GM12872 (cell line): ENCODE measurements at regions not wholly inside any gene's neighbourhood (a gene's known extent, or its start where the extent isn't known, plus 50 kb on each side); places are given as distances from the start of the nearest gene placed in this dataset.

ENCODE experiments used
- TF ChIP-seq, protein P1 (sequence below): IDR thresholded peaks from 3 replicates; pipeline ENCODE4 v1.5.1; 2011; ENCODE audit warnings: low read depth, mild to moderate bottlenecking, low read length, moderate library complexity; ENCODE audit not compliant: insufficient read depth

DNA sequence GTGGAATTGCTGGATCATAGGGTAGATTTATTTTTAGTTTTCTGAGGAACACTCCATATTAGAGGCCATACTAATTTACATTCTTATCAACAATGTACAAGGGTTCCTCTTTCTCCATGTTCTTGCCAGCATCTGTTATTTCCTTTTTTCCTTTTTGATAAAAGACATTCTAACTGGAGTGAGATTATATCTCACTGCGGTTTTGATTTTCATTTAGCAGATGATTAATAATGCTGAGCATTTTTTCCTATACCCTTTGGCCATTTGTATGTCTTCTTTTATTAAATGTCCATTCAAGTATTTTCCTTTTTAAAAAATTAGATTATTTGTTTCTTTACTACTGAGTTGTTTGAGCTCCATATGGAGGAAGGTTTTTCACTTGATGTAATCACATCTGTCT lies 1189.5 kb downstream of the ZPLD1 start:
- TF ChIP-seq, protein P1, sequence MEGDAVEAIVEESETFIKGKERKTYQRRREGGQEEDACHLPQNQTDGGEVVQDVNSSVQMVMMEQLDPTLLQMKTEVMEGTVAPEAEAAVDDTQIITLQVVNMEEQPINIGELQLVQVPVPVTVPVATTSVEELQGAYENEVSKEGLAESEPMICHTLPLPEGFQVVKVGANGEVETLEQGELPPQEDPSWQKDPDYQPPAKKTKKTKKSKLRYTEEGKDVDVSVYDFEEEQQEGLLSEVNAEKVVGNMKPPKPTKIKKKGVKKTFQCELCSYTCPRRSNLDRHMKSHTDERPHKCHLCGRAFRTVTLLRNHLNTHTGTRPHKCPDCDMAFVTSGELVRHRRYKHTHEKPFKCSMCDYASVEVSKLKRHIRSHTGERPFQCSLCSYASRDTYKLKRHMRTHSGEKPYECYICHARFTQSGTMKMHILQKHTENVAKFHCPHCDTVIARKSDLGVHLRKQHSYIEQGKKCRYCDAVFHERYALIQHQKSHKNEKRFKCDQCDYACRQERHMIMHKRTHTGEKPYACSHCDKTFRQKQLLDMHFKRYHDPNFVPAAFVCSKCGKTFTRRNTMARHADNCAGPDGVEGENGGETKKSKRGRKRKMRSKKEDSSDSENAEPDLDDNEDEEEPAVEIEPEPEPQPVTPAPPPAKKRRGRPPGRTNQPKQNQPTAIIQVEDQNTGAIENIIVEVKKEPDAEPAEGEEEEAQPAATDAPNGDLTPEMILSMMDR = no peak

DNA sequence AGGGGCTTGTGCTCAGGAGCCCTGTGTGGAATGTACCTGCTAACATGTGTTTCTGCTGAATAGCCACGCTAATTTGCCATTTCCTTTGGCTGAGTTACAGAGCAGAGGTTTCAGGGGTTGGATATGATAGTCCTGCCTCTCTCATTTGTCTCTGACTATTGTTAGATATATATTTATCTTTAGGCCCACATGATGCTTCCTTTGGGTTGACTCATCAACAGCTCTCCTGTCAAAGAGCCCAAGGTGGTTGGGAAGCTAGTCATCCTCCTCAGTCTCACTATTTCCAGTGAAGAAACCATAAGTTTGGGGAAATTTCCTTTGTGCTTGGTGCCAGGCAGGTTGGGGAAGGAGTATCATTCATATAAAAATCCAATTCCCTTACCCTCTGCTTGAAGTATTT lies 1194.6 kb downstream of the ZPLD1 start:
- TF ChIP-seq, protein P1 = no peak

DNA sequence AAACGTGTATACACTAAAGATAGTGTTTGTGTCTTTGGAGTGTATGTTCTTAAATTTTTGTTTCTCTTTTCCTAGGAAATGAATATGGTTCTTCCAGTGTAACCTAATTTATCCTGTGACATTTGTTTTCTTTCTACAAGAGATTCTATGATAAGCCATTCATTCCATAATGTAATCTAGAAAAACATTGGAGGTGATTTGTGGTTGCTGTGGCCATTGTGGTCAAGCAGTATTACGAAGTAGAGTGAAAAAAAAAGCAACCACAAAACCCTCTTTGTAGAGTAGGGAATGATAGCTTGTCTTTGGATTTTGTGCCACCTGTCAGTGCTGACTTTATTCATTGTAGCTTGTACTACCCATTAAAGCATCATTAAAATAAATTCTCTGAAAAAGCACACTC lies 1209.6 kb downstream of the ZPLD1 start:
- TF ChIP-seq, protein P1 = no peak

DNA sequence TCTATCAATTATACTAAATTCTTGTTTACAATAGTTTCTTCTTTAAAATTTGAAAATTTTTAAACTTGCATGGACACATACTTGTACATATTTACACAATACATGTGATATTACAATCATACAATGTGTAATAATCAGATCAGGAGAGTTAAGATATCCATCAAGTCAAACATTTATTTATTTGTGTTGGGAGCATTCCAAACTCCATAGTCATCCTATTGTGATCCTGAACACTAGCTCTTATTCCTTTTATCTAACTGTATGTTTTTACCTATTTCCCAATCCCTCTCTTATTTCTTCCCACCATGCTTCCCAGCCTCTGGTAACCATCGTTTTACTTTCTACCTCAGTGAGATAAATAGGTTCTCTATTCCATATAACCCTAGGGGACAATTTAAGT lies 1219.2 kb downstream of the ZPLD1 start:
- TF ChIP-seq, protein P1 = no peak

DNA sequence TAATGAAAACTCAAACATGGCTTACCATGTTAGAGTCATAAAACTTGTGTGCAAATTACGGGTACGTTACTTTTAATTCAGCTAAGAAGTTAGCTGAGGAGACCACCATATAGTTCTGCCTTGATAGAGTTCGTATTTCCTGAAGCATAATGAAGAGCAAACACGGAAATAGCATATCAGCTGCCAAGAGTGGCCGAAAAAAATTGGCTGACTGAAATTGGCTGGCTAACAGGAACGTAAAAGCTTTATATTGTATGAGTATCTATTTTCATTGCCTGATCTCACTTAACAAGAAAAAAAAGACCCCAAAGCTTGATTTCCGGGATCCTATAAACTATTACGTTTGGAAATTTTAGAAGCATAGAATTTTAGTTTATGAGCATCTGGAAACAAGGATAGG lies 1222.9 kb downstream of the ZPLD1 start:
- TF ChIP-seq, protein P1 = no peak

DNA sequence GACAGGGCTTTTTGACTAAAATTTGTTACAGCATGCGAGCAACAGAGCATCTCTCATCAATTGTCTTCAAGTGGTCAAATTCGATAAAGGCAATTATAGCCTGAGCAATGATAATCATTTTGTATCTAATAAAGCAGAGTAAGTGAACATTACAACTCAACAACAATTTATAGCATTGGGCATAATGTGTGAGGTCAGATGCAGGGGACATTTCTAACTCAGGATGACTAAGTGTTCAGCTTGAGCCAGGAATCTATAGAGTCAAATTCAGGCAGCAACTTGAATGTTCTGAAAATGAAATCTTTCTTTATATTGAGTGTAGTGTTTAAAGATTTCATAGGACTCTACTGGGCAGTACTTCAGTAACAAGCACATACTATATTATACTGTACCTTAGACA lies 1226.0 kb downstream of the ZPLD1 start:
- TF ChIP-seq, protein P1 = no peak

DNA sequence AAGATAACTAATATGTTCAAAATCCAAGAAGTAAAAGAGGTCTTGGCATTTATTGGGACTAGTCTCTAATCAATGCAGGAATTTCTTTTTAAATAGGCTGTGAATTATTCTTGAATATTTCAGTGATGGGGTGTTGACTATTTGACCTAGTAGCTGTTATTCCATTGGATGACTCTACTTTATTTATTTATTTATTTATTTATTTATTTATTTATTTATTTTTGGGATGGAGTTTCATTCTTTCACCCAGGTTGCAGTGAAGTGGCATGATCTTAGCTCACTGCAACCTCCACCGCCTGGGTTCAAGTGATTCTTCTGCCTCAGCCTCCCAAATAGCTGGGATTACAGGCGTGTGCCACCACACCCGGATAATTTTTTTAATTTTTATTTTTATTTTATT lies 1227.8 kb downstream of the ZPLD1 start:
- TF ChIP-seq, protein P1 = no peak

DNA sequence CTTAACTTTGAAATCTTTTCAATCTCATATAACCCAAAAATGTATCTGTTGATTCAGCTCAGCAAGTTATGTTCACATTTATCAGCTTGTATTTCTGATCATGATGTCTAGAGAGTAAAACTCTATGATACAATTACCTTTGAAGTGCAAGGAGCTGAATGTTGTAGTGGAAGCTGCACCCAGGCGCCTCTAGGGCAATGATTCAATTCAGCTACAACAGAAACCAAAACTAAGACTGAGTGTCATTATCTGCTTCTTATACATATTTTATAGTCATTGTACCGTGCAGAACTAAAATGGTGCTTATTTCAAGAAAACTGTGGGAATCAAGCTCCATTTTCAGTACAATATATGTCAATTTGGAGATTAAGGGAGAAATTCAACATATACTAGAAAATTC lies 1237.5 kb downstream of the ZPLD1 start:
- TF ChIP-seq, protein P1 = no peak
